ENCODE measurements at regions not wholly inside any gene's neighbourhood (a gene's known extent, or its start where the extent isn't known, plus 50 kb on each side); places are given as distances from the start of the nearest gene placed in this dataset.

DNA sequence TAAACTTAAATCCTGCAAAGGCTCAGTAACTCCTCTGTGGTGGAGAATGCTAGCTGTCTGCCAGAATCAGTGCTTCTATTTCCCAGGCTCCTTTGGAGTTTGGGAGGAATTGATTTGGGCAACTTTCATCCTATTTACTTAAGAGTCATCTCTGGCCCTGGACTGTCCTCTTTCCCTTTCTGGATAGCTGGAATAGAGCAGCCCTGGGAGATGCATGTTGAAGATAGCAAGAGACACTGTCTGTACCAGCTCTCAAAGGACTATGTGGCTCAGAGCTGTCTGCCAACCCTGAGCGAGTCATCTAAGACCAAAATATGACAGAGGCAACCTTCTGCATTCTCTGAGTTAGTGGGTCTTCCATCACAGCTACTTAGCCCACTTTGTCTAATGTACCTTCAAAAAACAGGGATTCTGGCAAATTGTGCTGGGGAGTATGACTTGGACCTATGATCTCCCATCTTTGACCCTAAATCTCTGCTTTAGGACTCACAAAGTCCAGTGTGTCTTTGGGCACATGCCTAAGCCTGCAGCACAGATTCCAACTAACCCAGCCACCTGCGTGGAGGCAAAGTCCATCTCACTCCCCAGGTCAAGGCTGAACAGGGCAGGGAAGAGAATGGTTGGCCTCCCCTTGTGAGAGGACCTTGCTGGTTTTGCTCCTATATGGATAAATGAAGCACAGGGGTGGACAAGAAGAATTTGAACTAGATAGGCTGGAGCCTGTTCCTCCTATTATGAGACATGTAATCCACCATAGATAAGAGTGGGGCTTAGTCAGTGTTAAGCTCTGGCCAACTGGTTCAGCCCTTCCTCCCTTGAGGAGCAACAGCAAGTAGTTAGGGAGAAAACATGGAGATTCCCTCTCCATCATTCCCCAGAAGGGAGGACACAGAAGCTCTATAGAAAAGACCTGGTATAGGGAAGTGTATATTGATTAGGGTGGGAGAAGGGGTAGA, 99.1 kb upstream of the PELI1 start:
- TF ChIP-seq, protein P1, sequence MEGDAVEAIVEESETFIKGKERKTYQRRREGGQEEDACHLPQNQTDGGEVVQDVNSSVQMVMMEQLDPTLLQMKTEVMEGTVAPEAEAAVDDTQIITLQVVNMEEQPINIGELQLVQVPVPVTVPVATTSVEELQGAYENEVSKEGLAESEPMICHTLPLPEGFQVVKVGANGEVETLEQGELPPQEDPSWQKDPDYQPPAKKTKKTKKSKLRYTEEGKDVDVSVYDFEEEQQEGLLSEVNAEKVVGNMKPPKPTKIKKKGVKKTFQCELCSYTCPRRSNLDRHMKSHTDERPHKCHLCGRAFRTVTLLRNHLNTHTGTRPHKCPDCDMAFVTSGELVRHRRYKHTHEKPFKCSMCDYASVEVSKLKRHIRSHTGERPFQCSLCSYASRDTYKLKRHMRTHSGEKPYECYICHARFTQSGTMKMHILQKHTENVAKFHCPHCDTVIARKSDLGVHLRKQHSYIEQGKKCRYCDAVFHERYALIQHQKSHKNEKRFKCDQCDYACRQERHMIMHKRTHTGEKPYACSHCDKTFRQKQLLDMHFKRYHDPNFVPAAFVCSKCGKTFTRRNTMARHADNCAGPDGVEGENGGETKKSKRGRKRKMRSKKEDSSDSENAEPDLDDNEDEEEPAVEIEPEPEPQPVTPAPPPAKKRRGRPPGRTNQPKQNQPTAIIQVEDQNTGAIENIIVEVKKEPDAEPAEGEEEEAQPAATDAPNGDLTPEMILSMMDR (IDR thresholded peaks at IDR 0.05), result no peak
- no peak for TF ChIP-seq EZH2 (IDR thresholded peaks at IDR 0.05; ENCODE audit: borderline replicate concordance, insufficient read depth, low read depth, low read length, poor library complexity, severe bottlenecking)

Data from B cell (primary cell).